GM12878 (cell line): ENCODE measurements at regions not wholly inside any gene's neighbourhood (a gene's known extent, or its start where the extent isn't known, plus 50 kb on each side); places are given as distances from the start of the nearest gene placed in this dataset.

Experiments used
- MXI1 ChIP-seq: fragments of 150-350 bp; IDR thresholded peaks from 2 replicates; pipeline ENCODE4 v1.6.1; 2011; ENCODE audit warnings: low read depth, mild to moderate bottlenecking, inconsistent platforms, low read length, improper control_type of control experiment
- POLR2A ChIP-seq: IDR thresholded peaks from 2 replicates; pipeline ENCODE4 v1.6.1; 2011; ENCODE audit warnings: low read depth, mild to moderate bottlenecking, low read length
- RAD21 ChIP-seq: IDR thresholded peaks from 2 replicates; pipeline ENCODE4 v1.6.1; 2011; ENCODE audit warnings: mild to moderate bottlenecking, low read depth, low read length, moderate library complexity; ENCODE audit not compliant: insufficient read depth
- SMAD1 ChIP-seq: fragments of 450-650 bp; IDR thresholded peaks from 2 replicates; pipeline ENCODE4 v1.6.1; 2018; ENCODE audit warnings: mild to moderate bottlenecking, low read depth; ENCODE audit not compliant: partially characterized antibody
- USF2 ChIP-seq: IDR thresholded peaks from 2 replicates; pipeline ENCODE4 v1.6.1; 2011; ENCODE audit warnings: low read depth, low read length, improper control_type of control experiment, borderline replicate concordance
- ZNF24 ChIP-seq: fragments of 450-650 bp; IDR thresholded peaks from 2 replicates; pipeline ENCODE4 v1.6.1; 2017; ENCODE audit warnings: antibody characterized with exemption, mild to moderate bottlenecking

DNA sequence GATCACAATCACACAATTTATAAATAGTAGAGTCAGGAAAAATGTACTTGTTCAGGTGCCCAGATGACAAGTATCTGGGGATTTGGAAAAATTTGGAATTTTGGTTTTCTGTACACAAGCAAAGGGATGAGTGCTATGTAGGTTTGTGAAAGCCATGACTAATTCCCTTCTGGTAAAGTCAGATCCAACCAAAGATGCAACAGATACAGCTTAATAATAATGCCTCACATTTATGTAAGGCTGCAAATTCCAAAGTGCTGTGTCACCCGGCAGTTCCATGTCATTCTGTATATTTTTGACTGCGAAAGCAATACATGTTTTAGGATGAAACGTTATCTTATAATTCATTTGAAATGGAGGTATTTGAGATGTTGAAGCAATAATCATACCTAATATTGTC lies 102.7 kb upstream of the AGBL1 start:
- no peak for TF ChIP-seq MXI1
- no peak for TF ChIP-seq ZNF24
- TF ChIP-seq USF2: no peak
- no peak for TF ChIP-seq RAD21
- no peak for TF ChIP-seq POLR2A
- no peak for TF ChIP-seq SMAD1
